ENCODE measurements at regions not wholly inside any gene's neighbourhood (a gene's known extent, or its start where the extent isn't known, plus 50 kb on each side); places are given as distances from the start of the nearest gene placed in this dataset.
A peak's percentile ranks its signal among the peaks of the same experiment; 100 is the strongest.
"Not testable (repeated sequence)": the region's sequence is repeated elsewhere in the genome, so short reads cannot be mapped to it uniquely, and the experiment has no call there.

DNA sequence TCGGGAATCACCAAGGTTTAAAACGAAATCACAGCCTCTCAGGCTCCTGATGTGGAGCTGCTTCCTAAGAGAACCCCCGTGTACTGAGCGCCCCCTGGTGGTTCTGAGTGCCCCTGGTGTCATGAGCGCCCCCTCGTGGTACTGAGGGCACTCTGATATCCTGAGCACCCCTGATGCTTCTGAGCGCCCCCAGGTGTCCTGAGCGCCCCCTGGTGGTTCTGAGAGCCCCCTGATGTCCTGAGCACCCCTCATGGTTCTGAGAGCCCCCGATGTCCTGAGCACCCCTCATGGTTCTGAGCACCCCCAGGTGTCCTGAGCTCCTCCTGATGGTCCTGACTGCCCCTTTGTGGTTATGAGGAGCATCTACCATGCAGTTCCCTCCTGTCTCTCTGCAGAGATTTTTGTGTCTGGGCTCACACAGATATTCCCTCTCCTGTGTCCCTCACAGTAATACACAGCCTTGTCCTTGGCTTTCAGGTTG, 1092.1 kb downstream of the TMEM121 start:
- H3K4me2 ChIP-seq (ENCODE audit: insufficient read depth, low read length); FAIRE-seq; POLR2A ChIA-PET; H3K27me3 ChIP-seq (ENCODE audit: control insufficient read depth in 2 of 2, insufficient read depth in 2 of 2, low read length in 2 of 2); H3K9ac ChIP-seq (replicated peaks; ENCODE audit: extremely low read depth, insufficient read depth, low read length); H3K4me1 ChIP-seq (ENCODE audit: control insufficient read depth, extremely low read depth, insufficient read depth, low read length); H2AFZ ChIP-seq (ENCODE audit: low read depth, low read length); H3K27ac ChIP-seq (ENCODE audit: insufficient read depth, low read depth, low read length); DNase-seq (ENCODE audit: low read depth, low spot score); H3K79me2 ChIP-seq (ENCODE audit: control insufficient read depth, insufficient read depth, low read length); dilution Hi-C loops (cut with MboI; ENCODE audit: extremely low pct_ligation_motif_present, low sequenced_read_pairs); BruUV-seq (replicated peaks); H3K9me1 ChIP-seq (replicated peaks; ENCODE audit: control insufficient read depth, extremely low read depth, insufficient read depth, low read length); H3K4me3 ChIP-seq (replicated peaks in 1 of 3; ENCODE audit: insufficient read depth in 1 of 3, low read depth in 1 of 3, low read length in 3 of 3); H3K9me3 ChIP-seq (replicated peaks; ENCODE audit: control insufficient read depth, insufficient read depth, low read length); H3K36me3 ChIP-seq (ENCODE audit: control insufficient read depth in 2 of 2, extremely low read depth in 1 of 2, insufficient read depth in 2 of 2, low read length in 2 of 2); CTCF ChIA-PET; intact Hi-C loops (cut with micrococcal nuclease); H4K20me1 ChIP-seq (replicated peaks; ENCODE audit: control insufficient read depth, extremely low read depth, insufficient read depth, low read length): not testable (repeated sequence)
- TF ChIP-seq, protein P1, sequence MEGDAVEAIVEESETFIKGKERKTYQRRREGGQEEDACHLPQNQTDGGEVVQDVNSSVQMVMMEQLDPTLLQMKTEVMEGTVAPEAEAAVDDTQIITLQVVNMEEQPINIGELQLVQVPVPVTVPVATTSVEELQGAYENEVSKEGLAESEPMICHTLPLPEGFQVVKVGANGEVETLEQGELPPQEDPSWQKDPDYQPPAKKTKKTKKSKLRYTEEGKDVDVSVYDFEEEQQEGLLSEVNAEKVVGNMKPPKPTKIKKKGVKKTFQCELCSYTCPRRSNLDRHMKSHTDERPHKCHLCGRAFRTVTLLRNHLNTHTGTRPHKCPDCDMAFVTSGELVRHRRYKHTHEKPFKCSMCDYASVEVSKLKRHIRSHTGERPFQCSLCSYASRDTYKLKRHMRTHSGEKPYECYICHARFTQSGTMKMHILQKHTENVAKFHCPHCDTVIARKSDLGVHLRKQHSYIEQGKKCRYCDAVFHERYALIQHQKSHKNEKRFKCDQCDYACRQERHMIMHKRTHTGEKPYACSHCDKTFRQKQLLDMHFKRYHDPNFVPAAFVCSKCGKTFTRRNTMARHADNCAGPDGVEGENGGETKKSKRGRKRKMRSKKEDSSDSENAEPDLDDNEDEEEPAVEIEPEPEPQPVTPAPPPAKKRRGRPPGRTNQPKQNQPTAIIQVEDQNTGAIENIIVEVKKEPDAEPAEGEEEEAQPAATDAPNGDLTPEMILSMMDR (IDR thresholded peaks at IDR 0.05; ENCODE audit: extremely low read depth in 1 of 2, insufficient read depth in 1 of 2, low read depth in 1 of 2, low read length in 2 of 2): peak in 1 of 2 donors; percentile 8

DNA sequence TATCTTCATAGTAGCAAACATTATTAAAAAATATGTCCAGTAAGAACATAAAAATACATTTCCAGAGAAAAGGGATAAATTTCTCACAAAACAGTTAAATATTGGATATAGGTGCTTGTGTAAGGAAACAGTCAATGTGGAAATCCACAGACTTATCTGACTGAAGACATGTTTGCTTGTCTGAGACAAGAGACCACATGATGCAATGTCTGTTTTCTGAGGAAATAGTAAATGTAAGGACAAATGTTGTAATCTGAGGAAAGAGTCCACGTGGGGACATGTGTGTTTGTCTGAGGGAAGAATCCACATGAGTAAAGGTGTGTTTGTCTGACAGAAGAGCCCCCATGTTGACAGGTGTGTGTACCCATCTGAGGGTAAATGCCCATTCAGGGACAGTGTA, 1093.2 kb downstream of the TMEM121 start:
- Histone ChIP-seq H3K79me2 (ENCODE audit: control insufficient read depth, insufficient read depth, low read length) (no peaks in the 10 kb centered on the region), H3K4me3 (replicated peaks in 1 of 3; ENCODE audit: insufficient read depth in 1 of 3, low read depth in 1 of 3, low read length in 3 of 3) (no peak overlapping the region), H3K27me3 (ENCODE audit: control insufficient read depth in 2 of 2, insufficient read depth in 2 of 2, low read length in 2 of 2) (no peaks in the 10 kb centered on the region), H2AFZ (ENCODE audit: low read depth, low read length) (no peak overlapping the region), H3K36me3 (ENCODE audit: control insufficient read depth in 2 of 2, extremely low read depth in 1 of 2, insufficient read depth in 2 of 2, low read length in 2 of 2) (no peaks in the 10 kb centered on the region), H4K20me1 (replicated peaks; ENCODE audit: control insufficient read depth, extremely low read depth, insufficient read depth, low read length) (no peaks in the 10 kb centered on the region), H3K4me1 (ENCODE audit: control insufficient read depth, extremely low read depth, insufficient read depth, low read length) (no peaks in the 10 kb centered on the region), H3K9me1 (replicated peaks; ENCODE audit: control insufficient read depth, extremely low read depth, insufficient read depth, low read length) (no peaks in the 10 kb centered on the region), H3K4me2 (ENCODE audit: insufficient read depth, low read length) (no peak overlapping the region), H3K9ac (replicated peaks; ENCODE audit: extremely low read depth, insufficient read depth, low read length) (no peak overlapping the region), H3K9me3 (replicated peaks; ENCODE audit: control insufficient read depth, insufficient read depth, low read length) (peaks cover 8% of the 10 kb centered on the region), H3K27ac (ENCODE audit: insufficient read depth, low read depth, low read length) (no peak overlapping the region)
- CTCF ChIA-PET: no interaction called here
- DNase-seq (ENCODE audit: low read depth, low spot score) (no peak), FAIRE-seq (no peak)
- no TSS peak for BruUV-seq (replicated peaks)
- intact Hi-C loops (cut with micrococcal nuclease) (no loop called here), dilution Hi-C loops (cut with MboI; ENCODE audit: extremely low pct_ligation_motif_present, low sequenced_read_pairs) (no loop called here)
- POLR2A ChIA-PET: no interaction called here
- TF ChIP-seq POLR2A (IDR thresholded peaks at IDR 0.05; ENCODE audit: low read depth, low read length): no peak
- TF ChIP-seq JUN (IDR thresholded peaks at IDR 0.05; ENCODE audit: borderline replicate concordance, insufficient read depth, insufficient read length, low read depth): no peak
- TF ChIP-seq MYC (IDR thresholded peaks at IDR 0.05; ENCODE audit: low read depth, low read length): no peak
- no peak for TF ChIP-seq POLR2AphosphoS5 (IDR thresholded peaks at IDR 0.05; ENCODE audit: insufficient read depth, low read depth, low read length)

Measured in endothelial cell of umbilical vein (primary cell).